A673 (cell line): ENCODE measurements at regions not wholly inside any gene's neighbourhood (a gene's known extent, or its start where the extent isn't known, plus 50 kb on each side); places are given as distances from the start of the nearest gene placed in this dataset.
A peak's percentile ranks its signal among the peaks of the same experiment; 100 is the strongest.

ENCODE experiments used
- BruUV-seq: library from RNA; stranded (reverse); fragments of 400-500 nt; replicated peaks from 2 replicates; lab custom pipeline; 2021; lab: Mats Ljungman, UMichigan
- CTCF ChIA-PET: fragments of 300-600 bp; sonication (Branson Sonifier 250); formaldehyde crosslinking; loops from one replicate; lab custom pipeline; 2022; ENCODE audit warnings: antibody characterized with exemption; lab: Charles Lee
- POLR2A ChIA-PET: fragments of 300-600 bp; sonication (Branson Sonifier 250); formaldehyde crosslinking; loops from one replicate; lab custom pipeline; 2022; ENCODE audit warnings: antibody characterized with exemption; ENCODE audit not compliant: low non-redundant PET; lab: Charles Lee
- DNase-seq: peaks from one replicate; pipeline ENCODE4 v3.0.0-alpha.2; 2015; ENCODE audit warnings: low spot score
- H3K27ac ChIP-seq: fragments of 200-600 bp; sonication (generic); 2 replicates; pipeline ENCODE4 v1.5.1; 2016; ENCODE audit warnings: mixed run types, low read depth, mild to moderate bottlenecking, mixed read lengths, antibody characterized with exemption, low read length; ENCODE audit not compliant: poor library complexity, severe bottlenecking
- H3K27me3 ChIP-seq: fragments of 200-600 bp; sonication (generic); replicated peaks from 2 replicates; pipeline ENCODE4 v1.6.1; 2017; ENCODE audit warnings: mixed run types, low read depth, mild to moderate bottlenecking, mixed read lengths, antibody characterized with exemption, low read length; ENCODE audit not compliant: insufficient read depth, poor library complexity
- H3K36me3 ChIP-seq: fragments of 200-600 bp; sonication (generic); 2 replicates; pipeline ENCODE4 v1.6.1; 2016; ENCODE audit warnings: mixed run types, mild to moderate bottlenecking, mixed read lengths, antibody characterized with exemption, low read length; ENCODE audit not compliant: insufficient read depth, poor library complexity, severe bottlenecking
- H3K4me1 ChIP-seq: fragments of 200-600 bp; sonication (generic); 2 replicates; pipeline ENCODE4 v1.6.1; 2017; ENCODE audit warnings: mixed run types, mild to moderate bottlenecking, mixed read lengths, antibody characterized with exemption, low read length; ENCODE audit not compliant: insufficient read depth, poor library complexity, severe bottlenecking
- H3K4me3 ChIP-seq: fragments of 200-600 bp; sonication (generic); 2 replicates; pipeline ENCODE4 v1.5.1; 2016; ENCODE audit warnings: low read depth, mixed run types, mild to moderate bottlenecking, mixed read lengths, low read length; ENCODE audit not compliant: poor library complexity, severe bottlenecking
- H3K9me3 ChIP-seq: fragments of 200-600 bp; sonication (generic); 2 replicates; pipeline ENCODE4 v1.6.1; 2016; ENCODE audit warnings: mixed run types, low read depth, mild to moderate bottlenecking, mixed read lengths, antibody characterized with exemption, low read length; ENCODE audit not compliant: poor library complexity, severe bottlenecking
- EZH2 ChIP-seq: fragments of 200-600 bp; sonication (generic); IDR thresholded peaks from 2 replicates; pipeline ENCODE4 v1.6.1; 2017; ENCODE audit warnings: borderline replicate concordance, low read depth, mild to moderate bottlenecking, mixed read lengths, antibody characterized with exemption, low read length; ENCODE audit not compliant: poor library complexity, severe bottlenecking
- intact Hi-C: fragments of 100-400 bp; cut with micrococcal nuclease; formaldehyde crosslinking; loops from one replicate; pipeline ENCODE4 v1.10.0; 2022; ENCODE audit not compliant: unreplicated experiment
- TF ChIP-seq, protein P1 (sequence below): fragments of 300-800, 200-600 bp; sonication (generic); conservative IDR thresholded peaks from 2 replicates; pipeline ENCODE4 v1.5.1; 2017; ENCODE audit warnings: low read depth, mild to moderate bottlenecking, antibody characterized with exemption, low read length, moderate library complexity, mixed read lengths

DNA sequence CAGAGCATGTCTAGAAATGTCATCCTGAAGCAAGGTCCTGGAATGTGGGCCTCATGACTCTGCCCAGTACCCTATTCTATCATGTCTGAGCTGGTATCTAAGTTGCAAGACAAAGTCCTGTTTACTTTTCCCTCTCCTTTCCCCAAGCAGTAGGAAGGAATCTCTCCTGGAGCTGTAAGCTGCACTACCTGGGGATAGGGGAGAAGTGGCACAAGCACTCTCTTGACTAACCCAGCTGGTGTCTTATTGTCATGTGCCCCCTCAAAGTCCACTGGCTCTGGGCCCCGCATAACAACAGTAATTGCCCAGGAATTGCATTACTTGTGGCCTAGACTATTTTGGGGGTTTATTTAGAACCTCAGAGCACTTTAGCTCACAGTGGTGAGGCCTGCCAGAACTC is 1366.3 kb upstream of the GOT2 start:
- H3K27ac ChIP-seq, result no peak overlapping the region
- H3K9me3 ChIP-seq, result peaks cover 12% of the 10 kb centered on the region
- TF ChIP-seq, protein P1, sequence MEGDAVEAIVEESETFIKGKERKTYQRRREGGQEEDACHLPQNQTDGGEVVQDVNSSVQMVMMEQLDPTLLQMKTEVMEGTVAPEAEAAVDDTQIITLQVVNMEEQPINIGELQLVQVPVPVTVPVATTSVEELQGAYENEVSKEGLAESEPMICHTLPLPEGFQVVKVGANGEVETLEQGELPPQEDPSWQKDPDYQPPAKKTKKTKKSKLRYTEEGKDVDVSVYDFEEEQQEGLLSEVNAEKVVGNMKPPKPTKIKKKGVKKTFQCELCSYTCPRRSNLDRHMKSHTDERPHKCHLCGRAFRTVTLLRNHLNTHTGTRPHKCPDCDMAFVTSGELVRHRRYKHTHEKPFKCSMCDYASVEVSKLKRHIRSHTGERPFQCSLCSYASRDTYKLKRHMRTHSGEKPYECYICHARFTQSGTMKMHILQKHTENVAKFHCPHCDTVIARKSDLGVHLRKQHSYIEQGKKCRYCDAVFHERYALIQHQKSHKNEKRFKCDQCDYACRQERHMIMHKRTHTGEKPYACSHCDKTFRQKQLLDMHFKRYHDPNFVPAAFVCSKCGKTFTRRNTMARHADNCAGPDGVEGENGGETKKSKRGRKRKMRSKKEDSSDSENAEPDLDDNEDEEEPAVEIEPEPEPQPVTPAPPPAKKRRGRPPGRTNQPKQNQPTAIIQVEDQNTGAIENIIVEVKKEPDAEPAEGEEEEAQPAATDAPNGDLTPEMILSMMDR, result no peak
- TF ChIP-seq EZH2, result no peak
- no peaks in the 10 kb centered on the region for H3K36me3 ChIP-seq
- ChIA-PET CTCF (no interaction called here), POLR2A (no interaction called here)
- H3K4me1 ChIP-seq, result no peaks in the 10 kb centered on the region
- H3K4me3 ChIP-seq, result no peak overlapping the region
- DNase-seq, result no peak
- no peaks in the 10 kb centered on the region for H3K27me3 ChIP-seq
- intact Hi-C loops, result no loop called here
- BruUV-seq, result no TSS peak

GRCh38 chr16:60091529-60091928 is 1357.4 kb upstream of the GOT2 start:
- no peaks in the 10 kb centered on the region for H3K4me1 ChIP-seq
- no peaks in the 10 kb centered on the region for H3K36me3 ChIP-seq
- DNase-seq, result peak; percentile 54
- H3K4me3 ChIP-seq, result no peak overlapping the region
- intact Hi-C loops, result no loop called here
- ChIA-PET POLR2A (no interaction called here), CTCF (no interaction called here)
- TF ChIP-seq, protein P1, result no peak
- no peak for TF ChIP-seq EZH2
- H3K27ac ChIP-seq, result no peak overlapping the region
- no peaks in the 10 kb centered on the region for H3K27me3 ChIP-seq
- BruUV-seq, result no TSS peak
- no peaks in the 10 kb centered on the region for H3K9me3 ChIP-seq

DNA sequence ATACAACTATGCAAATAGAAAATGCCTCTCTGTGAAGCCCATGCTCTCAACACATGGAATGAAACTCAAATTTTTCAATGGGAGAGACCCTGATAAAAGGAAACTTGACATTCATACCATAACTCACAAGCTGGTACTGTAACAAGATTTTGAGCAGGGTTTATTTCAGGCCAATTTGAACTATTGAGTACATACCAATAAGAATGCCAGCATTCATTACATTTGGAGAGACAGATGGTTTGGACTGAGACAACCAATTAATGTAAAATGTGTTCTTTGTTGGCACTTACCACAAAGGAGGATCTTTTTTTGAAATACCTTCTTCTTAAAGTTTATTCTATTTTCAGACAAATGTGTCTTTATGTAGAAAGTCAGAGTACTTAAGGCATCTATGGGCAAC is 1357.0 kb upstream of the GOT2 start:
- H3K36me3 ChIP-seq, result no peaks in the 10 kb centered on the region
- no peaks in the 10 kb centered on the region for H3K27me3 ChIP-seq
- intact Hi-C loops, result no loop called here
- POLR2A ChIA-PET, result no interaction called here
- peak; percentile 24 for DNase-seq
- H3K9me3 ChIP-seq, result no peaks in the 10 kb centered on the region
- no peak overlapping the region for H3K4me3 ChIP-seq
- CTCF ChIA-PET, result no interaction called here
- TF ChIP-seq, protein P1, result no peak
- TF ChIP-seq EZH2, result no peak
- H3K27ac ChIP-seq, result no peak overlapping the region
- H3K4me1 ChIP-seq, result no peaks in the 10 kb centered on the region
- no TSS peak for BruUV-seq
